NOMO-1 treated with dmso at 0.1 percent for 144 hours (cell line): ENCODE measurements at regions not wholly inside any gene's neighbourhood (a gene's known extent, or its start where the extent isn't known, plus 50 kb on each side); places are given as distances from the start of the nearest gene placed in this dataset.

Source experiments
- DNase-seq: peaks from one replicate; lab custom pipeline; 2025; ENCODE audit not compliant: unreplicated experiment; lab: John Stamatoyannopoulos, UW

GRCh38 chrX:45757272-45757671, 556.6 kb upstream of the DIPK2B start:
- no peak for DNase-seq

- DNase-seq = no peak
Observed at GRCh38 chrX:45756557-45756956, 555.9 kb upstream of the DIPK2B start.

GRCh38 chrX:45755703-45756102, 555.0 kb upstream of the DIPK2B start:
- DNase-seq = no peak

DNA sequence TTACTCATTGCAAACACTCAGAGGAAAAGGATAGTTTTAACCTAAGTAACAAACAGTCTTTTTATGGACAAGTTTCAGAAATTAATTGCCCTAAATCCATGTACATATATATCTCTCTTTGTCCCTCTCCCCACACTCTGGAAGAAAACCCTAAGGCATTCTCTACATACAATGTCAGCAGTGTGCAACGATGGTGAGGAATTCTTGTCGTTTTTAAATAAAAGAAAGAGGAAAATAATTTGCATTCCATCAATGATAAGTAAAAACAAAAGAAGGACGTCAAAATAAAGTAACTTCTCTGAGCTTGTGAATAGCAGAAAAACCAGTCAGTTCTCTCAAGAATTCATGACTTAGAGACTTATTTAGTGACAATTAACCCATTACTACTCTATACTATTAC, 550.5 kb upstream of the DIPK2B start:
- no peak for DNase-seq

GRCh38 chrX:45750639-45751038, 550.0 kb upstream of the DIPK2B start:
- no peak for DNase-seq

DNA sequence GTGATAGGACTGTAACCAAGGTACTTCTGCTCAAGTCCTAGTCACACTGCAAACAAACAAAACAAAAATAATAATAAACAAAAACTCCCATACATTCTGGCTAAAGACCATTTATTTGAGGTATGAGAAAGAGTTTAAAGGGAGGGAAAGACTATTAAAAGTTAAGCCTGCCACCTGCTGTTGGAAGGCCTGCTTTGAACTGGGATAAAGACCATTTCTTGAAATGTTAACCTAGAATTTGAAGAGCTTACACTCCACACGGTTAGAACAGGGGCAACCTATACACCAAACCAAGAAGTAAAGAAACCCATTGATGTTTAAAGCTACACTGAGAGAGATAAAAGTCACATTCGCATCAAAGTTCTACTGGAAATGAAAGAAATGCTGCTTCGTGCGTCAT, 548.7 kb upstream of the DIPK2B start:
- DNase-seq = no peak

- no peak for DNase-seq
Observed at GRCh38 chrX:45748369-45748774, 547.7 kb upstream of the DIPK2B start.

DNA sequence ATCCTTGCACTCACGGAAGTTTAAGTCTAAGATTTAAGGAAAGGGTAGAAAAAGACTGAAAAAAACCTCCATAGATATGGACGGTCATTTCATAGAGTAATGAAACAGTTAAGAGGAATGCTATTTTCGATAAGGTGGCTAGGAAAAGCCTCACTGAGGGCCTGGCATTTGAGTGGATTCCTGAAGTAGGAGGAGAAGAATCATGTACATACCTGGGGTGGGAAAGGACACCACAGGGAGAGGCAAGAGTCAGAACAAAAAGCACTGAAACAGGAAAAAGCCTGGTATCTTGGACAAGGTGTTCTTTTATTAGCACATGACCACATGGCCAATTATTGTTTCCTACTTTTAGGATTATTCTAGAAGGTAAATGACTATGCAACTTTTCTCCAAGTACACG, 547.2 kb upstream of the DIPK2B start:
- DNase-seq = no peak

GRCh38 chrX:45745479-45745878, 544.8 kb upstream of the DIPK2B start:
- DNase-seq = no peak

DNA sequence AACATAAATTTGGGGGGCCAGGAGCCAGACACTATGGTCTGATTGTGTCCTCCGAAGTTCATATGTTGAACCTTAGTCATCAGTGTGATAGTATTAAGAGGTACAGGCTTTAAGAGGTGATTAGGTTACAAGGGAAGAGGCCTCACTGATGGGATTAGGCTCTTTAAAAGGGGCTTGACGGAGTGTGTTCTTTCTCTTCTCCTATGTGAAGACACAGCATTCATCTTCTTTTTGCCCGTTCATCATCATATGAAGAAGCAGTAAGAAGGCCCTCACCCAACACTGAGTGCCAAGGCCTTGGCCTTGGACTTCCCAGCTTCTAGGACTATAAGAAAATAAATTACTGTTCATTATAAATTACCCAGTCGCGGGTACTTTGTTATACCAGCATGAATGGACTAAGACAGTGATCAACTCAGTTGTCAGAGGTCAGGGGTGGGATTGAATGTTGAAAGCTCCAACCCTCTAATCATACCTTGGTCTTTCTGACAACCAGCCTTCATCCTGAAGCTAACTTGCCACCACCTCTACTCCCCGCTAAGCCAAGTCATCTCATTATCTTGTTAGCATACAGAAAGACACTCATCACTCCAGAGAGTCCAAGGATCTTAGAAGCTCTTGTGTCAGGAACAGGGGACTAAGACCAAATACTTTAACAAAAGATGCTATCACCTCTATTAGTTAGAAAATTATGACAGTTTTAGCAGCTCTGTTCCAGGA, 543.4 kb upstream of the DIPK2B start:
- DNase-seq = no peak

- no peak for DNase-seq
Observed at GRCh38 chrX:45743081-45743533, 542.4 kb upstream of the DIPK2B start.

GRCh38 chrX:45740291-45740690, 539.6 kb upstream of the DIPK2B start:
- no peak for DNase-seq

GRCh38 chrX:45735571-45735970, 534.9 kb upstream of the DIPK2B start:
- no peak for DNase-seq

DNA sequence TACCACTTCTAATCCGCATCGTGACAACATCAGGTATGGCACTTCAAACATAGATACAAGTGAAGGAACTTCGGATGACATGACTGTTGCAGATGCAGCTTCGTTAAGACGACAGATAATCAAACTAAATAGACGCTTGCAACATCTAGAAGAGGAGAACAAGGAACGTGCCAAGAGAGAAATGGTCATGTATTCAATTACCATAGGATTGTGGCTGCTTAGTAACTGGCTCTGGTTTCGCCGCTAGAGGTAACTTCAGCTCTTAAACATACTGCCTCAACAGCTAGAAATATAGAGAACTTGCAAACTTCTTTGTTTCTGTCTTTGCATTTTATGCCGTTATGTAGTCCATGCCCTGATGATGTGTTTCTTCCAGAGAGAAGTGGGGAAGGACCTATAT, 530.8 kb upstream of the DIPK2B start:
- DNase-seq = no peak

- DNase-seq = no peak
Observed at GRCh38 chrX:45727761-45728160, 527.1 kb upstream of the DIPK2B start.

DNA sequence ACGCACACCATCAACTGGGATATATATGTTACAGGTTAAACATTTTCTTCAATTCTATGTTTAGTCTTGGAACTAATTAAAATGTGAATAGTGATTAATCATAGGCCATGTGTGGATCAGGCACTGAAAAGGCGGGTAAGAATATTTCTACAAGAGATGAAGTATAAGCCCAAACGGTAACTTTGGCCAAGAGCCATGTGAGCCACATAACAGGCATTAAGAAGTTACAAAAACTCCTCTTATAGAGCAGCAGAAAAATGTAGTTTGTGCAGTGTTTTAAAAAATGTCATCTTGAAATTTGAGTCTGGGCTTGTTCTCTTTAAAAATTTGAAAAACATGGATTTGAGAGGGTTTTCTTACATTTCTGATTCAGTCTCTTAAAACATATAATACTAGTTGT, 521.8 kb upstream of the DIPK2B start:
- DNase-seq = no peak

GRCh38 chrX:45719751-45720501, 519.2 kb upstream of the DIPK2B start:
- no peak for DNase-seq

DNA sequence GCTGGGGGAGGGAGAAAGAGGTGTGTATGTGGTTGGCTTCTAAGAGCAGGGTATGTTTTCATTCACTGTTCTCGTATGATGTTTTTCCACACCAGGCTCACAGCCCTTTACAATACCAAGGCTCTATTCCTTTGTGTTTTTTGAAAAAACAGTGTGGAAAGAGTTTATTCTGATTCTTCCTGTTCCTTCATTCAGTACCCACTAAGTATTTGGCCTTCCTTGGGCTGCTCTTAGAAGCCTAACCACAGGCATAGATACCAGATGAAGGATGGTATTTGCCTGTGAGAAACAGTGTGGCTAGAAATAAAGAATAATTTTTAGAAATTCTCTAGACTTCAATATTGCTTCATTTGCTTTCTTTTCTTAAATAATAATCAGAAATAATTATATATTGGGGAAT, 518.0 kb upstream of the DIPK2B start:
- no peak for DNase-seq

GRCh38 chrX:45716750-45717149, 516.1 kb upstream of the DIPK2B start:
- no peak for DNase-seq

DNA sequence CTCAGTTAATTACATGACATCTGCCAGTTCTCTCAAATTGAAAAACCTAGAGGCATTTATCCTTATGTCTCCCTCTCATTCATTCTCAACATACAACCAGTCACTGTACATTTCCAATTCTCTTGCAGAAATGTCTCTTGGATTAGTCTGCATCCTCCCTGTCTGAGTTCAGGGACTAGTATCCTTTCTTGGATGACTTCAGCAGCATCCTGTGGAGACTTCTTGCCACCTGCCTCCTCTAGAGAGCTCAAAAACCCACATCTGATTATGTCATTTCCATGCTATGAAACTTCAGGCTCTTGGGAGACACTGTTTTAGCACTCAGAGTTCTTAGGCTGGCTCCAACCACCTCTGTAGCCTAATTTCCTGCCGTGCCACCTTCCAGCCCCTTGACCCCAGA, 515.1 kb upstream of the DIPK2B start:
- no peak for DNase-seq

GRCh38 chrX:45714866-45715265, 514.2 kb upstream of the DIPK2B start:
- DNase-seq = peak; percentile 58

DNA sequence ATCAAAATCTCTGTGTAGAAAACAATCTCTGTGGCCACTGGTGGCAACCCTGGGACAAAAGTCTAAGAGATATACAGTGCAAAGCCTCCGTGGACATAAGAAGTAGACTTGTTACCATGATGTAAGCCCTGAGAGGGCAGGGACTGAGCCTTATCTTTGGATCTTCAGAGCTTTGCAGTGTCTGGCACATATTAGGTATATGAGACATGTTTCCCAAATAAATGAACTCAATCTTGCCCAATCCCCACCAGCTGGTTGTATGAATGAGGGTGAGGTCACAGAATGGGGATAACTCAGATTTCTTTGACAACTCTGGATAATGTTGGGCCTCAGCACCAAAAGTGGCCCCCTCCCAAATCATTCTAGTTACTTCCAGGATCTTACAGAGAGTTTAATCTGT, 511.4 kb upstream of the DIPK2B start:
- no peak for DNase-seq

DNA sequence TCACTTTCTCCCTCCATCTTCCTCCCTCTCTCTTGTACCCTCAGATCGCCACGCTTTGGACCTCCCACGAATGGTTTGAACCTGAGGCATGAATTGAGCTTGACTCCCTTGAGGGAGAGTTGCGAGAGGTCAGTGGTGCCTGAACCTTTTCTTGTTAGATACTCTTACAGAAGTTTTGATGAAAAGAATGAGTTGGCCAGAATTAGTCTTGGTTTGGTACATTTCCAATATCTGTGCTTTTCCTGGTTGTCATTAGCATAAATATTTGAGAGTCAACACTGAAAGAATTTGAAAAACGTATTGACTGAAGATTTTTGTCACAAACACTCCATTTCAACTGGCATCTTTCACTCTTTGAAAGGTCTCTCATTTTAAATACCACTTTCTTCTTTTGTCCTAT, 510.6 kb upstream of the DIPK2B start:
- DNase-seq = no peak
